ENCODE measurements at regions not wholly inside any gene's neighbourhood (a gene's known extent, or its start where the extent isn't known, plus 50 kb on each side); places are given as distances from the start of the nearest gene placed in this dataset.

GRCh38 chrX:8237718-8238117 lies 66.7 kb upstream of the VCX2 start:
- Histone ChIP-seq H4K20me1 (ENCODE audit: insufficient read depth, low read length) (no peaks in the 10 kb centered on the region), H3K79me2 (ENCODE audit: low read length) (no peaks in the 10 kb centered on the region), H3K4me3 (ENCODE audit: low read length) (no peak overlapping the region), H3K27me3 (replicated peaks; ENCODE audit: insufficient read depth, low read length) (no peaks in the 10 kb centered on the region), H2AFZ (ENCODE audit: low read length) (no peak overlapping the region), H3K4me2 (ENCODE audit: low read depth, low read length) (no peak overlapping the region), H3F3A (ENCODE audit: insufficient read depth, low read length) (no peaks in the 10 kb centered on the region), H3K9me2 (replicated peaks; ENCODE audit: insufficient read depth, low read length) (no peaks in the 10 kb centered on the region), H3K27ac (ENCODE audit: low read length) (no peak overlapping the region), H3K9me3 (replicated peaks; ENCODE audit: insufficient read depth, low read length) (no peaks in the 10 kb centered on the region), H3K36me3 (replicated peaks; ENCODE audit: insufficient read depth, low read length) (no peaks in the 10 kb centered on the region), H3K9ac (ENCODE audit: low read length) (no peak overlapping the region), H3K4me1 (ENCODE audit: low read length) (no peaks in the 10 kb centered on the region)
- DNase-seq, result no peak
- TF ChIP-seq EZH2 (optimal IDR thresholded peaks at IDR 0.05; ENCODE audit: low read depth, low read length) (no peak), EZH2phosphoT487 (IDR thresholded peaks at IDR 0.05; ENCODE audit: low read length) (no peak), CTCF (IDR thresholded peaks at IDR 0.05; ENCODE audit: low read length) (no peak)

GRCh38 chrX:8242431-8243020 lies 71.5 kb upstream of the VCX2 start:
- Histone ChIP-seq H4K20me1 (ENCODE audit: insufficient read depth, low read length) (no peaks in the 10 kb centered on the region), H3K27me3 (replicated peaks; ENCODE audit: insufficient read depth, low read length) (no peaks in the 10 kb centered on the region), H3K9ac (ENCODE audit: low read length) (no peak overlapping the region), H2AFZ (ENCODE audit: low read length) (no peak overlapping the region), H3K79me2 (ENCODE audit: low read length) (no peaks in the 10 kb centered on the region), H3F3A (ENCODE audit: insufficient read depth, low read length) (no peaks in the 10 kb centered on the region), H3K27ac (ENCODE audit: low read length) (no peak overlapping the region), H3K4me3 (ENCODE audit: low read length) (no peak overlapping the region), H3K9me3 (replicated peaks; ENCODE audit: insufficient read depth, low read length) (no peaks in the 10 kb centered on the region), H3K9me2 (replicated peaks; ENCODE audit: insufficient read depth, low read length) (no peaks in the 10 kb centered on the region), H3K36me3 (replicated peaks; ENCODE audit: insufficient read depth, low read length) (no peaks in the 10 kb centered on the region), H3K4me2 (ENCODE audit: low read depth, low read length) (no peak overlapping the region), H3K4me1 (ENCODE audit: low read length) (no peaks in the 10 kb centered on the region)
- no peak for TF ChIP-seq CTCF (IDR thresholded peaks at IDR 0.05; ENCODE audit: low read length)
- TF ChIP-seq EZH2phosphoT487 (IDR thresholded peaks at IDR 0.05; ENCODE audit: low read length), result no peak
- TF ChIP-seq EZH2 (optimal IDR thresholded peaks at IDR 0.05; ENCODE audit: low read depth, low read length), result no peak
- no peak for DNase-seq

GRCh38 chrX:8244301-8244700 lies 73.2 kb upstream of the VCX2 start:
- no peaks in the 10 kb centered on the region for H3K79me2 ChIP-seq (ENCODE audit: low read length)
- no peak overlapping the region for H2AFZ ChIP-seq (ENCODE audit: low read length)
- no peak overlapping the region for H3K9ac ChIP-seq (ENCODE audit: low read length)
- no peak overlapping the region for H3K4me2 ChIP-seq (ENCODE audit: low read depth, low read length)
- no peaks in the 10 kb centered on the region for H3K9me3 ChIP-seq (replicated peaks; ENCODE audit: insufficient read depth, low read length)
- no peak for DNase-seq
- TF ChIP-seq CTCF (IDR thresholded peaks at IDR 0.05; ENCODE audit: low read length) (no peak), EZH2phosphoT487 (IDR thresholded peaks at IDR 0.05; ENCODE audit: low read length) (no peak), EZH2 (optimal IDR thresholded peaks at IDR 0.05; ENCODE audit: low read depth, low read length) (no peak)
- H3K27ac ChIP-seq (ENCODE audit: low read length), result no peak overlapping the region
- H3K9me2 ChIP-seq (replicated peaks; ENCODE audit: insufficient read depth, low read length), result no peaks in the 10 kb centered on the region
- no peaks in the 10 kb centered on the region for H3K4me1 ChIP-seq (ENCODE audit: low read length)
- H3K27me3 ChIP-seq (replicated peaks; ENCODE audit: insufficient read depth, low read length), result no peaks in the 10 kb centered on the region
- H3K36me3 ChIP-seq (replicated peaks; ENCODE audit: insufficient read depth, low read length), result no peaks in the 10 kb centered on the region
- H3K4me3 ChIP-seq (ENCODE audit: low read length), result no peak overlapping the region
- no peaks in the 10 kb centered on the region for H4K20me1 ChIP-seq (ENCODE audit: insufficient read depth, low read length)
- H3F3A ChIP-seq (ENCODE audit: insufficient read depth, low read length), result no peaks in the 10 kb centered on the region
